Smooth muscle cell (in vitro differentiated cells): ENCODE measurements at regions not wholly inside any gene's neighbourhood (a gene's known extent, or its start where the extent isn't known, plus 50 kb on each side); places are given as distances from the start of the nearest gene placed in this dataset.

Experiments used
- DNase-seq: peaks from one replicate; lab custom pipeline; 2025; ENCODE audit not compliant: unreplicated experiment; lab: John Stamatoyannopoulos, UW
- H2AFZ ChIP-seq: fragments of 200-600 bp; sonication (generic); 2 replicates; pipeline ENCODE4 v1.6.0; 2016; ENCODE audit warnings: antibody characterized with exemption, low read depth, mild to moderate bottlenecking
- H3F3A ChIP-seq: fragments of 200-600 bp; sonication (generic); 2 replicates; pipeline ENCODE4 v1.6.0; 2017; ENCODE audit warnings: antibody characterized with exemption, low read depth
- H3K27ac ChIP-seq: fragments of 200-600 bp; sonication (generic); 2 replicates; pipeline ENCODE4 v1.5.1; 2016; ENCODE audit warnings: low read depth, mild to moderate bottlenecking
- H3K27me3 ChIP-seq: fragments of 200-600 bp; sonication (generic); 2 replicates; pipeline ENCODE4 v1.6.1; 2016; ENCODE audit warnings: low read depth, mild to moderate bottlenecking
- H3K36me3 ChIP-seq: fragments of 200-600 bp; sonication (generic); 2 replicates; pipeline ENCODE4 v1.5.1; 2016; ENCODE audit warnings: low read depth
- H3K4me1 ChIP-seq: fragments of 200-600 bp; sonication (generic); 2 replicates; pipeline ENCODE4 v1.5.1; 2016; ENCODE audit warnings: low read depth
- H3K4me2 ChIP-seq: fragments of 200-600 bp; sonication (generic); 2 replicates; pipeline ENCODE4 v1.6.0; 2016; ENCODE audit warnings: mild to moderate bottlenecking
- H3K4me3 ChIP-seq: fragments of 200-600 bp; sonication (generic); 2 replicates; pipeline ENCODE4 v1.5.1; 2016; ENCODE audit warnings: mild to moderate bottlenecking
- H3K79me2 ChIP-seq: fragments of 200-600 bp; sonication (generic); 2 replicates; pipeline ENCODE4 v1.6.0; 2016; ENCODE audit warnings: low read depth, mild to moderate bottlenecking
- H3K9ac ChIP-seq: fragments of 200-600 bp; sonication (generic); 2 replicates; pipeline ENCODE4 v1.6.0; 2016; ENCODE audit warnings: low read depth
- H3K9me3 ChIP-seq: fragments of 200-600 bp; sonication (generic); replicated peaks from 2 replicates; pipeline ENCODE4 v1.5.1; 2016; ENCODE audit warnings: low read depth
- H4K20me1 ChIP-seq: fragments of 200-600 bp; sonication (generic); 2 replicates; pipeline ENCODE4 v1.6.0; 2016; ENCODE audit warnings: low read depth
- CTCF ChIP-seq: fragments of 200-600 bp; sonication (generic); IDR thresholded peaks from 2 replicates; pipeline ENCODE4 v1.5.1; 2017; ENCODE audit warnings: borderline replicate concordance, mild to moderate bottlenecking, antibody characterized with exemption; ENCODE audit not compliant: insufficient read depth, poor library complexity, severe bottlenecking
- WGBS: methylation state at CpG from one replicate; pipeline ENCODE4 v1.1.7; 2016; ENCODE audit warnings: low lambda C conversion rate; 5-methylcytosine and 5-hydroxymethylcytosine counted together

GRCh38 chr7:12749746-12750145 is 62.3 kb downstream of the ARL4A start:
- Histone ChIP-seq H3K9me3 (no peaks in the 10 kb centered on the region), H3K79me2 (no peaks in the 10 kb centered on the region), H3K4me3 (no peak overlapping the region), H3F3A (no peaks in the 10 kb centered on the region), H3K27me3 (no peaks in the 10 kb centered on the region), H3K4me1 (no peaks in the 10 kb centered on the region), H3K27ac (no peak overlapping the region), H3K9ac (no peak overlapping the region), H2AFZ (no peak overlapping the region), H3K4me2 (no peak overlapping the region), H3K36me3 (no peaks in the 10 kb centered on the region), H4K20me1 (no peaks in the 10 kb centered on the region)
- WGBS: 93% methylated on average over 2 of the region's 2 CpGs
- DNase-seq: no peak
- no peak for TF ChIP-seq CTCF

- no peaks in the 10 kb centered on the region for H3F3A ChIP-seq
- H3K27me3 ChIP-seq: no peaks in the 10 kb centered on the region
- no peaks in the 10 kb centered on the region for H3K79me2 ChIP-seq
- no peak overlapping the region for H3K27ac ChIP-seq
- no peak overlapping the region for H3K9ac ChIP-seq
- no peaks in the 10 kb centered on the region for H3K4me1 ChIP-seq
- H3K9me3 ChIP-seq: no peaks in the 10 kb centered on the region
- H3K4me3 ChIP-seq: no peak overlapping the region
- no peak overlapping the region for H2AFZ ChIP-seq
- no peaks in the 10 kb centered on the region for H4K20me1 ChIP-seq
- H3K36me3 ChIP-seq: no peaks in the 10 kb centered on the region
- DNase-seq: no peak
- no peak for TF ChIP-seq CTCF
- H3K4me2 ChIP-seq: no peak overlapping the region
- 96% methylated on average over 3 of the region's 3 CpGs for WGBS
Measured at GRCh38 chr7:12751764-12752163, 64.3 kb downstream of the ARL4A start.

- no peak for TF ChIP-seq CTCF
- H3K9me3 ChIP-seq: no peaks in the 10 kb centered on the region
- no peaks in the 10 kb centered on the region for H4K20me1 ChIP-seq
- H3K27me3 ChIP-seq: no peaks in the 10 kb centered on the region
- H3K4me3 ChIP-seq: no peak overlapping the region
- H3K4me2 ChIP-seq: no peak overlapping the region
- H3K36me3 ChIP-seq: no peaks in the 10 kb centered on the region
- no peak overlapping the region for H3K27ac ChIP-seq
- WGBS: 75% methylated on average over 3 of the region's 3 CpGs
- no peak overlapping the region for H3K9ac ChIP-seq
- DNase-seq: no peak
- no peaks in the 10 kb centered on the region for H3K4me1 ChIP-seq
- no peaks in the 10 kb centered on the region for H3K79me2 ChIP-seq
- H3F3A ChIP-seq: no peaks in the 10 kb centered on the region
- H2AFZ ChIP-seq: peak overlapping the region; percentile 77
Measured at GRCh38 chr7:12754179-12754578, 66.7 kb downstream of the ARL4A start.

GRCh38 chr7:12756821-12757220 is 69.4 kb downstream of the ARL4A start:
- H3K4me1 ChIP-seq: no peaks in the 10 kb centered on the region
- no peaks in the 10 kb centered on the region for H3K9me3 ChIP-seq
- no peak overlapping the region for H3K4me3 ChIP-seq
- H3K27ac ChIP-seq: peak overlapping the region; percentile 61
- H4K20me1 ChIP-seq: no peaks in the 10 kb centered on the region
- no peaks in the 10 kb centered on the region for H3K27me3 ChIP-seq
- H3K4me2 ChIP-seq: no peak overlapping the region
- DNase-seq: no peak
- no peaks in the 10 kb centered on the region for H3F3A ChIP-seq
- no peaks in the 10 kb centered on the region for H3K79me2 ChIP-seq
- WGBS: 77% methylated on average over 4 of the region's 4 CpGs
- H2AFZ ChIP-seq: peak overlapping the region; percentile 81
- TF ChIP-seq CTCF: no peak
- no peak overlapping the region for H3K9ac ChIP-seq
- H3K36me3 ChIP-seq: no peaks in the 10 kb centered on the region
